GM12878 (cell line): ENCODE measurements at regions not wholly inside any gene's neighbourhood (a gene's known extent, or its start where the extent isn't known, plus 50 kb on each side); places are given as distances from the start of the nearest gene placed in this dataset.
A peak's percentile ranks its signal among the peaks of the same experiment; 100 is the strongest.

ENCODE experiments used
- ATF7 ChIP-seq: fragments of 450-650 bp; IDR thresholded peaks from 2 replicates; pipeline ENCODE4 v1.6.1; 2016; ENCODE audit warnings: low read depth, mild to moderate bottlenecking
- BCL11A ChIP-seq: IDR thresholded peaks from 2 replicates; pipeline ENCODE4 v1.6.1; 2011; ENCODE audit warnings: low read depth, low read length
- BHLHE40 ChIP-seq, 2 experiments: fragments of 450-650 bp in 1 of 2; IDR thresholded peaks; 2 replicates each; pipeline ENCODE4 v1.6.1; 2011 to 2017; ENCODE audit warnings: low read depth in 2 of 2, borderline replicate concordance in 1 of 2, improper control_type of control experiment in 1 of 2, low read length in 1 of 2, mild to moderate bottlenecking in 1 of 2
- CBFB ChIP-seq: IDR thresholded peaks from 2 replicates; pipeline ENCODE4 v1.6.1; 2016; ENCODE audit warnings: antibody characterized with exemption, low read depth
- DPF2 ChIP-seq: fragments of 450-650 bp; IDR thresholded peaks from 2 replicates; pipeline ENCODE4 v1.6.1; 2017; ENCODE audit warnings: mild to moderate bottlenecking
- E2F4 ChIP-seq: IDR thresholded peaks from 2 replicates; pipeline ENCODE4 v1.6.1; 2012; ENCODE audit warnings: low read depth, low read length, improper control_type of control experiment
- EGR1 ChIP-seq, 2 experiments: IDR thresholded peaks; 1 replicate in 1 of 2; 2 replicates in 1 of 2; pipeline ENCODE4 v1.6.1; 2011 to 2012; ENCODE audit warnings: low read depth in 2 of 2, low read length in 2 of 2, borderline replicate concordance in 1 of 2, mild to moderate bottlenecking in 1 of 2, moderate library complexity in 1 of 2
- EP300 ChIP-seq, 2 experiments: fragments of 150-350 bp in 1 of 2; IDR thresholded peaks; 2 replicates each; pipeline ENCODE4 v1.6.1; 2011 to 2012; ENCODE audit warnings: low read depth in 2 of 2, low read length in 2 of 2, borderline replicate concordance in 1 of 2, improper control_type of control experiment in 1 of 2, inconsistent platforms in 1 of 2; ENCODE audit not compliant: control insufficient read depth in 1 of 2
- FOXM1 ChIP-seq: IDR thresholded peaks from 2 replicates; pipeline ENCODE4 v1.6.1; 2012; ENCODE audit warnings: low read depth, mild to moderate bottlenecking, inconsistent platforms, low read length, moderate library complexity
- HCFC1 ChIP-seq: fragments of 150-350 bp; IDR thresholded peaks from 2 replicates; pipeline ENCODE4 v1.6.1; 2014; ENCODE audit warnings: low read length
- JUND ChIP-seq: IDR thresholded peaks from 2 replicates; pipeline ENCODE4 v1.6.1; 2012; ENCODE audit warnings: low read depth, mild to moderate bottlenecking, low read length, improper control_type of control experiment, moderate library complexity
- MEF2B ChIP-seq: fragments of 450-650 bp; IDR thresholded peaks from 2 replicates; pipeline ENCODE4 v1.6.1; 2018; ENCODE audit warnings: mild to moderate bottlenecking, moderate library complexity; ENCODE audit not compliant: partially characterized antibody, poor library complexity, severe bottlenecking
- MTA2 ChIP-seq: fragments of 450-650 bp; IDR thresholded peaks from 2 replicates; pipeline ENCODE4 v1.6.1; 2016; ENCODE audit warnings: low read depth, mild to moderate bottlenecking, moderate library complexity
- MYC ChIP-seq: IDR thresholded peaks from 2 replicates; pipeline ENCODE4 v1.6.1; 2011; ENCODE audit warnings: mild to moderate bottlenecking, low read length, moderate library complexity, inconsistent platforms; ENCODE audit not compliant: insufficient read depth, insufficient replicate concordance, insufficient read length, severe bottlenecking
- NFYA ChIP-seq: IDR thresholded peaks from 2 replicates; pipeline ENCODE4 v1.6.1; 2011; ENCODE audit warnings: low read depth, mild to moderate bottlenecking, low read length, improper control_type of control experiment, borderline replicate concordance
- POLR2AphosphoS5 ChIP-seq: IDR thresholded peaks from 2 replicates; pipeline ENCODE4 v1.6.1; 2011; ENCODE audit warnings: mild to moderate bottlenecking, low read length, inconsistent platforms
- SIX5 ChIP-seq: IDR thresholded peaks from 2 replicates; pipeline ENCODE4 v1.6.1; 2011; ENCODE audit warnings: mild to moderate bottlenecking, low read depth, low read length, moderate library complexity; ENCODE audit not compliant: severe bottlenecking
- SKIL ChIP-seq: fragments of 450-650 bp; IDR thresholded peaks from 2 replicates; pipeline ENCODE4 v1.6.1; 2017; ENCODE audit warnings: mild to moderate bottlenecking, low read depth, inconsistent platforms; ENCODE audit not compliant: poor library complexity, severe bottlenecking
- SREBF1 ChIP-seq: IDR thresholded peaks from 2 replicates; pipeline ENCODE4 v1.6.1; 2012; ENCODE audit warnings: mild to moderate bottlenecking, low read length
- TF ChIP-seq, protein P1 (sequence below): IDR thresholded peaks from 2 replicates; pipeline ENCODE4 v1.6.1; 2012; ENCODE audit warnings: improper control_type of control experiment, low read depth, low read length; ENCODE audit not compliant: insufficient replicate concordance
- TF ChIP-seq, protein P2 (sequence below): fragments of 450-650 bp; IDR thresholded peaks from 2 replicates; pipeline ENCODE4 v1.6.1; 2017; ENCODE audit warnings: low read depth, mild to moderate bottlenecking, moderate library complexity

GRCh38 chr4:72209600-72209999 lies 177.8 kb downstream of the NPFFR2 start (continued):
- TF ChIP-seq, protein P1, sequence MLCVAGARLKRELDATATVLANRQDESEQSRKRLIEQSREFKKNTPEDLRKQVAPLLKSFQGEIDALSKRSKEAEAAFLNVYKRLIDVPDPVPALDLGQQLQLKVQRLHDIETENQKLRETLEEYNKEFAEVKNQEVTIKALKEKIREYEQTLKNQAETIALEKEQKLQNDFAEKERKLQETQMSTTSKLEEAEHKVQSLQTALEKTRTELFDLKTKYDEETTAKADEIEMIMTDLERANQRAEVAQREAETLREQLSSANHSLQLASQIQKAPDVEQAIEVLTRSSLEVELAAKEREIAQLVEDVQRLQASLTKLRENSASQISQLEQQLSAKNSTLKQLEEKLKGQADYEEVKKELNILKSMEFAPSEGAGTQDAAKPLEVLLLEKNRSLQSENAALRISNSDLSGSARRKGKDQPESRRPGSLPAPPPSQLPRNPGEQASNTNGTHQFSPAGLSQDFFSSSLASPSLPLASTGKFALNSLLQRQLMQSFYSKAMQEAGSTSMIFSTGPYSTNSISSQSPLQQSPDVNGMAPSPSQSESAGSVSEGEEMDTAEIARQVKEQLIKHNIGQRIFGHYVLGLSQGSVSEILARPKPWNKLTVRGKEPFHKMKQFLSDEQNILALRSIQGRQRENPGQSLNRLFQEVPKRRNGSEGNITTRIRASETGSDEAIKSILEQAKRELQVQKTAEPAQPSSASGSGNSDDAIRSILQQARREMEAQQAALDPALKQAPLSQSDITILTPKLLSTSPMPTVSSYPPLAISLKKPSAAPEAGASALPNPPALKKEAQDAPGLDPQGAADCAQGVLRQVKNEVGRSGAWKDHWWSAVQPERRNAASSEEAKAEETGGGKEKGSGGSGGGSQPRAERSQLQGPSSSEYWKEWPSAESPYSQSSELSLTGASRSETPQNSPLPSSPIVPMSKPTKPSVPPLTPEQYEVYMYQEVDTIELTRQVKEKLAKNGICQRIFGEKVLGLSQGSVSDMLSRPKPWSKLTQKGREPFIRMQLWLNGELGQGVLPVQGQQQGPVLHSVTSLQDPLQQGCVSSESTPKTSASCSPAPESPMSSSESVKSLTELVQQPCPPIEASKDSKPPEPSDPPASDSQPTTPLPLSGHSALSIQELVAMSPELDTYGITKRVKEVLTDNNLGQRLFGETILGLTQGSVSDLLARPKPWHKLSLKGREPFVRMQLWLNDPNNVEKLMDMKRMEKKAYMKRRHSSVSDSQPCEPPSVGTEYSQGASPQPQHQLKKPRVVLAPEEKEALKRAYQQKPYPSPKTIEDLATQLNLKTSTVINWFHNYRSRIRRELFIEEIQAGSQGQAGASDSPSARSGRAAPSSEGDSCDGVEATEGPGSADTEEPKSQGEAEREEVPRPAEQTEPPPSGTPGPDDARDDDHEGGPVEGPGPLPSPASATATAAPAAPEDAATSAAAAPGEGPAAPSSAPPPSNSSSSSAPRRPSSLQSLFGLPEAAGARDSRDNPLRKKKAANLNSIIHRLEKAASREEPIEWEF: no peak
- TF ChIP-seq FOXM1 (peak; percentile 19; the same call in 1 of the 2 replicates), JUND (no peak), SKIL (no peak), DPF2 (0 out of 2 replicates have a peak, but pooled peaks have one; percentile 25), E2F4 (no peak), POLR2AphosphoS5 (no peak), MTA2 (peak; percentile 24; the same call in 1 of the 2 replicates), BCL11A (no peak), ATF7 (peak; percentile 29; the same call in 1 of the 2 replicates), MEF2B (peak; percentile 38), EP300 (IDR thresholded peaks at IDR 0.05; ENCODE audit: borderline replicate concordance in 1 of 2, control insufficient read depth in 1 of 2, low read depth in 2 of 2, low read length in 2 of 2) (0 out of 4 replicates have a peak, but pooled peaks of 1 of the 2 experiments have one; percentile 25), NFYA (no peak), SIX5 (no peak), EGR1 (IDR thresholded peaks at IDR 0.05; ENCODE audit: borderline replicate concordance in 1 of 2, low read depth in 2 of 2, low read length in 2 of 2) (no peak), MYC (no peak), BHLHE40 (IDR thresholded peaks at IDR 0.05; ENCODE audit: borderline replicate concordance in 1 of 2, low read depth in 2 of 2, low read length in 1 of 2) (no peak), SREBF1 (no peak), HCFC1 (no peak), CBFB (no peak)
- TF ChIP-seq, protein P2, sequence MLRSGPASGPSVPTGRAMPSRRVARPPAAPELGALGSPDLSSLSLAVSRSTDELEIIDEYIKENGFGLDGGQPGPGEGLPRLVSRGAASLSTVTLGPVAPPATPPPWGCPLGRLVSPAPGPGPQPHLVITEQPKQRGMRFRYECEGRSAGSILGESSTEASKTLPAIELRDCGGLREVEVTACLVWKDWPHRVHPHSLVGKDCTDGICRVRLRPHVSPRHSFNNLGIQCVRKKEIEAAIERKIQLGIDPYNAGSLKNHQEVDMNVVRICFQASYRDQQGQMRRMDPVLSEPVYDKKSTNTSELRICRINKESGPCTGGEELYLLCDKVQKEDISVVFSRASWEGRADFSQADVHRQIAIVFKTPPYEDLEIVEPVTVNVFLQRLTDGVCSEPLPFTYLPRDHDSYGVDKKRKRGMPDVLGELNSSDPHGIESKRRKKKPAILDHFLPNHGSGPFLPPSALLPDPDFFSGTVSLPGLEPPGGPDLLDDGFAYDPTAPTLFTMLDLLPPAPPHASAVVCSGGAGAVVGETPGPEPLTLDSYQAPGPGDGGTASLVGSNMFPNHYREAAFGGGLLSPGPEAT: no peak; the same call in 1 of the 2 replicates
